Naive B cell (primary cell): ENCODE measurements at regions not wholly inside any gene's neighbourhood (a gene's known extent, or its start where the extent isn't known, plus 50 kb on each side); places are given as distances from the start of the nearest gene placed in this dataset.

ENCODE experiments used
- ATAC-seq, 2 donors: fragments of 150-1000 bp; cut with Tn5 transposase; 2 replicates each; pipeline ENCODE4 v1.10.0; 2021; ENCODE audit warnings: low read depth in 2 of 2, mild to moderate bottlenecking in 2 of 2, moderate library complexity in 2 of 2
- DNase-seq: peaks from one replicate; pipeline ENCODE4 v3.0.0; 2022
- H3K27ac Mint-ChIP-seq, 6 donors: one replicate each; pipeline ENCODE4 v1.8.0; 2020 to 2022; ENCODE audit warnings: mild to moderate bottlenecking in 6 of 6, mixed read lengths in 6 of 6, moderate library complexity in 5 of 6, inconsistent platforms in 2 of 6
- H3K27me3 Mint-ChIP-seq, 3 donors: one replicate each; pipeline ENCODE4 v1.8.0; 2021 to 2022; ENCODE audit warnings: mixed read lengths in 3 of 3, mild to moderate bottlenecking in 1 of 3
- H3K36me3 Mint-ChIP-seq, 2 donors: one replicate each; pipeline ENCODE4 v1.8.0; 2020 to 2022; ENCODE audit warnings: mixed read lengths in 2 of 2, inconsistent platforms in 1 of 2, mild to moderate bottlenecking in 1 of 2
- H3K4me1 Mint-ChIP-seq, 3 donors: one replicate each; pipeline ENCODE4 v1.8.0; 2020 to 2022; ENCODE audit warnings: mixed read lengths in 3 of 3, inconsistent platforms in 1 of 3, mild to moderate bottlenecking in 1 of 3, moderate library complexity in 1 of 3
- H3K4me3 Mint-ChIP-seq, 8 donors: one replicate each; pipeline ENCODE4 v1.8.0; 2020 to 2022; ENCODE audit warnings: mild to moderate bottlenecking in 8 of 8, mixed read lengths in 8 of 8, moderate library complexity in 8 of 8, inconsistent platforms in 2 of 8
- H3K9me3 Mint-ChIP-seq, 7 donors: one replicate each; pipeline ENCODE4 v1.8.0; 2020 to 2022; ENCODE audit warnings: mixed read lengths in 7 of 7, mild to moderate bottlenecking in 5 of 7, inconsistent platforms in 2 of 7, moderate library complexity in 1 of 7

- ATAC-seq (no peak), DNase-seq (no peak)
- H3K4me1 Mint-ChIP-seq, result no peaks in the 10 kb centered on the region
- H3K36me3 Mint-ChIP-seq, result peaks cover 0 to 5% of the 10 kb centered on the region in 2 donors
- no peak overlapping the region for H3K4me3 Mint-ChIP-seq
- no peaks in the 10 kb centered on the region for H3K9me3 Mint-ChIP-seq
- peaks cover 0 to 9% (median 8%) of the 10 kb centered on the region in 3 donors for H3K27me3 Mint-ChIP-seq
- H3K27ac Mint-ChIP-seq, result no peak overlapping the region
These were observed 78.5 kb upstream of the DPYD start for GRCh38 chr1:97999320-97999719.

- DNase-seq, result no peak
These were observed 76.0 kb upstream of the DPYD start for GRCh38 chr1:97996880-97997279.

GRCh38 chr1:97989094-97989680, 68.4 kb upstream of the DPYD start:
- peaks cover 0 to 3% (median 0%) of the 10 kb centered on the region in 7 donors for H3K9me3 Mint-ChIP-seq
- ATAC-seq (no peak), DNase-seq (no peak)
- no peaks in the 10 kb centered on the region for H3K36me3 Mint-ChIP-seq
- H3K4me3 Mint-ChIP-seq, result no peak overlapping the region
- H3K27ac Mint-ChIP-seq, result no peak overlapping the region
- no peaks in the 10 kb centered on the region for H3K4me1 Mint-ChIP-seq
- peaks cover 6 to 11% (median 8%) of the 10 kb centered on the region in 3 donors for H3K27me3 Mint-ChIP-seq

More at GRCh38 chr1:97996880-97997279, 76.0 kb upstream of the DPYD start:
- H3K27ac Mint-ChIP-seq, result no peak overlapping the region
- no peaks in the 10 kb centered on the region for H3K4me1 Mint-ChIP-seq
- H3K4me3 Mint-ChIP-seq, result no peak overlapping the region
- peaks cover 0 to 6% of the 10 kb centered on the region in 2 donors for H3K36me3 Mint-ChIP-seq
- no peak for ATAC-seq
- H3K27me3 Mint-ChIP-seq, result peaks cover 6 to 9% (median 8%) of the 10 kb centered on the region in 3 donors
- H3K9me3 Mint-ChIP-seq, result no peaks in the 10 kb centered on the region

GRCh38 chr1:97986041-97987005, 65.5 kb upstream of the DPYD start:
- peaks cover 0 to 3% (median 0%) of the 10 kb centered on the region in 7 donors for H3K9me3 Mint-ChIP-seq
- H3K27me3 Mint-ChIP-seq, result peaks cover 4 to 10% (median 8%) of the 10 kb centered on the region in 3 donors
- no peak overlapping the region for H3K4me3 Mint-ChIP-seq
- peak overlapping the region in 1 of 6 donors; percentile 61 for H3K27ac Mint-ChIP-seq
- no peaks in the 10 kb centered on the region for H3K4me1 Mint-ChIP-seq
- ATAC-seq (no peak), DNase-seq (no peak)
- no peaks in the 10 kb centered on the region for H3K36me3 Mint-ChIP-seq

- no peaks in the 10 kb centered on the region for H3K4me1 Mint-ChIP-seq
- no peak overlapping the region for H3K4me3 Mint-ChIP-seq
- ATAC-seq (no peak), DNase-seq (no peak)
- H3K36me3 Mint-ChIP-seq, result no peaks in the 10 kb centered on the region
- H3K27ac Mint-ChIP-seq, result no peak overlapping the region
- no peaks in the 10 kb centered on the region for H3K9me3 Mint-ChIP-seq
- peaks cover 4 to 8% (median 4%) of the 10 kb centered on the region in 3 donors for H3K27me3 Mint-ChIP-seq
These were observed 62.3 kb upstream of the DPYD start for GRCh38 chr1:97983126-97983525.

GRCh38 chr1:97980530-97980929, 59.7 kb upstream of the DPYD start:
- ATAC-seq (no peak), DNase-seq (no peak)
- peaks cover 0 to 4% (median 0%) of the 10 kb centered on the region in 3 donors for H3K27me3 Mint-ChIP-seq

GRCh38 chr1:97976801-97977200, 56.0 kb upstream of the DPYD start:
- ATAC-seq (no peak), DNase-seq (no peak)
- Mint-ChIP-seq H3K36me3 (no peaks in the 10 kb centered on the region), H3K9me3 (no peaks in the 10 kb centered on the region), H3K4me3 (no peak overlapping the region), H3K27me3 (no peaks in the 10 kb centered on the region), H3K27ac (no peak overlapping the region), H3K4me1 (no peaks in the 10 kb centered on the region)

More at GRCh38 chr1:97980530-97980929, 59.7 kb upstream of the DPYD start:
- Mint-ChIP-seq H3K36me3 (no peaks in the 10 kb centered on the region), H3K9me3 (no peaks in the 10 kb centered on the region), H3K27ac (no peak overlapping the region), H3K4me1 (no peaks in the 10 kb centered on the region), H3K4me3 (no peak overlapping the region)
